A549 (cell line): ENCODE measurements at regions not wholly inside any gene's neighbourhood (a gene's known extent, or its start where the extent isn't known, plus 50 kb on each side); places are given as distances from the start of the nearest gene placed in this dataset.

Experiments
- CTCF ChIP-seq: fragments of >200 bp; sonication (Bioruptor Twin); formaldehyde crosslinking; IDR thresholded peaks from 3 replicates; pipeline ENCODE4 v1.5.1; 2016
- POLR2A ChIP-seq: IDR thresholded peaks from 2 replicates; pipeline ENCODE4 v1.6.1; 2012; ENCODE audit warnings: mild to moderate bottlenecking, low read length
- REST ChIP-seq: fragments of 200-600 bp; sonication (generic); IDR thresholded peaks from 2 replicates; pipeline ENCODE4 v1.6.1; 2016; ENCODE audit warnings: antibody characterized with exemption, mild to moderate bottlenecking, moderate library complexity
- ZSCAN20 ChIP-seq: fragments of 250-450 bp; sonication (Bioruptor Pico); IDR thresholded peaks from 2 replicates; pipeline ENCODE4 v1.8.0; 2022; ENCODE audit warnings: mild to moderate bottlenecking, moderate library complexity
- TF ChIP-seq, protein P1 (sequence below): fragments of 450-650 bp; IDR thresholded peaks from 2 replicates; pipeline ENCODE4 v1.6.1; 2014; ENCODE audit warnings: antibody characterized with exemption

DNA sequence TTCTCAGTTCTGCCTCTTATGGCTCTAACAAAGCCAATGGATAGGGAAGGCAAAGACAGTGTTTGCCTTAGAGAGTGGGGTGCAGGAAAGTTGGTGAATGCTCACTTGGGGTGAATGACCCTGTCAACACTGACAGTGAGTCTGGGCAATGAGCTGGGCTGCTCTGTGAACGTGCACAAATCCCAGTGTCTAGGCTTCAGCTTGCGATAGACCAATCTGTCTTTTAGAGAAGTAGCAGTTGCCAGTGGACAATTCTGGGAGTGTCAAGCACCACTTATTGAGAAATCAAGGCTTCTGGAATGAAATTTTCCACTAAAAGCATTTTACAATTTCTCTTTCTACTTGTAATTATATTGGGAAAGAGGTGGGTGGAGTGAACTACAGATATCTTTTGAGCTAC is 141.4 kb downstream of the HERPUD2 start:
- TF ChIP-seq CTCF (no peak), REST (no peak), POLR2A (no peak), ZSCAN20 (CRISPR knock-in tag) (no peak)
- TF ChIP-seq, protein P1, sequence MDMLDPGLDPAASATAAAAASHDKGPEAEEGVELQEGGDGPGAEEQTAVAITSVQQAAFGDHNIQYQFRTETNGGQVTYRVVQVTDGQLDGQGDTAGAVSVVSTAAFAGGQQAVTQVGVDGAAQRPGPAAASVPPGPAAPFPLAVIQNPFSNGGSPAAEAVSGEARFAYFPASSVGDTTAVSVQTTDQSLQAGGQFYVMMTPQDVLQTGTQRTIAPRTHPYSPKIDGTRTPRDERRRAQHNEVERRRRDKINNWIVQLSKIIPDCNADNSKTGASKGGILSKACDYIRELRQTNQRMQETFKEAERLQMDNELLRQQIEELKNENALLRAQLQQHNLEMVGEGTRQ = no peak
